ENCODE measurements at regions not wholly inside any gene's neighbourhood (a gene's known extent, or its start where the extent isn't known, plus 50 kb on each side); places are given as distances from the start of the nearest gene placed in this dataset.

- TF ChIP-seq POLR2A (IDR thresholded peaks at IDR 0.05) (no peak), CTCF (IDR thresholded peaks at IDR 0.05) (no peak), EP300 (IDR thresholded peaks at IDR 0.05) (no peak)
Observed at GRCh38 chr1:227454686-227455085, 108.7 kb upstream of the ZNF678 start.

Data from tibial nerve (tissue), 4 donors.